ENCODE measurements at regions not wholly inside any gene's neighbourhood (a gene's known extent, or its start where the extent isn't known, plus 50 kb on each side); places are given as distances from the start of the nearest gene placed in this dataset.

- no peak for DNase-seq (ENCODE audit: low read depth in 4 of 4, low spot score in 3 of 4)
Measured at GRCh38 chr5:82387001-82387818, 109.1 kb upstream of the RPS23 start.

- no peak for DNase-seq (ENCODE audit: low read depth in 4 of 4, low spot score in 3 of 4)
Measured at GRCh38 chr5:82386576-82386975, 108.4 kb upstream of the RPS23 start.

GRCh38 chr5:82384034-82384750 lies 106.0 kb upstream of the RPS23 start:
- no peak for DNase-seq (ENCODE audit: low read depth in 4 of 4, low spot score in 3 of 4)

GRCh38 chr5:82381591-82381990 lies 103.4 kb upstream of the RPS23 start:
- no peak for DNase-seq (ENCODE audit: low read depth in 4 of 4, low spot score in 3 of 4)

GRCh38 chr5:82376307-82376706 lies 98.2 kb upstream of the RPS23 start:
- DNase-seq (ENCODE audit: low read depth in 4 of 4, low spot score in 3 of 4): no peak

- DNase-seq (ENCODE audit: low read depth in 4 of 4, low spot score in 3 of 4): no peak
Measured at GRCh38 chr5:82375488-82376244, 97.5 kb upstream of the RPS23 start.

- DNase-seq (ENCODE audit: low read depth in 4 of 4, low spot score in 3 of 4): no peak
Measured at GRCh38 chr5:82374637-82375036, 96.5 kb upstream of the RPS23 start.

GRCh38 chr5:82367930-82368329 lies 89.8 kb upstream of the RPS23 start:
- no peak for DNase-seq (ENCODE audit: low read depth in 4 of 4, low spot score in 3 of 4)

- DNase-seq (ENCODE audit: low read depth in 4 of 4, low spot score in 3 of 4): no peak
Measured at GRCh38 chr5:82365744-82366228, 87.6 kb upstream of the RPS23 start.

GRCh38 chr5:82365026-82365425 lies 86.9 kb upstream of the RPS23 start:
- no peak for DNase-seq (ENCODE audit: low read depth in 4 of 4, low spot score in 3 of 4)

GRCh38 chr5:82364497-82364896 lies 86.3 kb upstream of the RPS23 start:
- DNase-seq (ENCODE audit: low read depth in 4 of 4, low spot score in 3 of 4): no peak

- no peak for DNase-seq (ENCODE audit: low read depth in 4 of 4, low spot score in 3 of 4)
Measured at GRCh38 chr5:82363524-82363923, 85.4 kb upstream of the RPS23 start.

- DNase-seq (ENCODE audit: low read depth in 4 of 4, low spot score in 3 of 4): no peak
Measured at GRCh38 chr5:82362636-82363035, 84.5 kb upstream of the RPS23 start.

GRCh38 chr5:82360022-82360421 lies 81.9 kb upstream of the RPS23 start:
- DNase-seq (ENCODE audit: low read depth in 4 of 4, low spot score in 3 of 4): no peak

GRCh38 chr5:82359272-82359671 lies 81.1 kb upstream of the RPS23 start:
- no peak for DNase-seq (ENCODE audit: low read depth in 4 of 4, low spot score in 3 of 4)

- DNase-seq (ENCODE audit: low read depth in 4 of 4, low spot score in 3 of 4): no peak
Measured at GRCh38 chr5:82358457-82358856, 80.3 kb upstream of the RPS23 start.

- no peak for DNase-seq (ENCODE audit: low read depth in 4 of 4, low spot score in 3 of 4)
Measured at GRCh38 chr5:82356808-82357671, 78.9 kb upstream of the RPS23 start.

- no peak for DNase-seq (ENCODE audit: low read depth in 4 of 4, low spot score in 3 of 4)
Measured at GRCh38 chr5:82356021-82356420, 77.9 kb upstream of the RPS23 start.

- DNase-seq (ENCODE audit: low read depth in 4 of 4, low spot score in 3 of 4): no peak
Measured at GRCh38 chr5:82355496-82355895, 77.3 kb upstream of the RPS23 start.

- no peak for DNase-seq (ENCODE audit: low read depth in 4 of 4, low spot score in 3 of 4)
Measured at GRCh38 chr5:82355053-82355452, 76.9 kb upstream of the RPS23 start.

Measured in right renal pelvis (tissue), 4 donors.